MM.1S (cell line): ENCODE measurements at regions not wholly inside any gene's neighbourhood (a gene's known extent, or its start where the extent isn't known, plus 50 kb on each side); places are given as distances from the start of the nearest gene placed in this dataset.

Source experiments
- DNase-seq: peaks from one replicate; pipeline ENCODE4 v3.0.0-alpha.2; 2015
- H2AFZ ChIP-seq: fragments of 300-600 bp; sonication (generic); 2 replicates; pipeline ENCODE4 v1.6.0; 2016; ENCODE audit warnings: antibody characterized with exemption, low read length
- H3F3A ChIP-seq: fragments of 300-600 bp; sonication (generic); 2 replicates; pipeline ENCODE4 v1.6.1; 2016; ENCODE audit warnings: mild to moderate bottlenecking, antibody characterized with exemption, low read length, moderate library complexity, mixed read lengths; ENCODE audit not compliant: insufficient read depth
- H3K27ac ChIP-seq: fragments of 300-600 bp; sonication (generic); 2 replicates; pipeline ENCODE4 v1.5.1; 2016; ENCODE audit warnings: mild to moderate bottlenecking, low read length
- H3K27me3 ChIP-seq: fragments of 300-600 bp; sonication (generic); replicated peaks from 2 replicates; pipeline ENCODE4 v1.6.0; 2016; ENCODE audit warnings: low read length; ENCODE audit not compliant: insufficient read depth
- H3K36me3 ChIP-seq: fragments of 300-600 bp; sonication (generic); replicated peaks from 2 replicates; pipeline ENCODE4 v1.6.1; 2016; ENCODE audit warnings: mild to moderate bottlenecking, low read length, mixed read lengths; ENCODE audit not compliant: insufficient read depth
- H3K4me1 ChIP-seq: fragments of 300-600 bp; sonication (generic); 2 replicates; pipeline ENCODE4 v1.6.1; 2016; ENCODE audit warnings: low read length, mixed read lengths
- H3K4me2 ChIP-seq: fragments of 300-600 bp; sonication (generic); 2 replicates; pipeline ENCODE4 v1.6.0; 2016; ENCODE audit warnings: low read depth, low read length
- H3K4me3 ChIP-seq: fragments of 300-600 bp; sonication (generic); 2 replicates; pipeline ENCODE4 v1.5.1; 2016; ENCODE audit warnings: low read length, mixed read lengths
- H3K79me2 ChIP-seq: fragments of 300-600 bp; sonication (generic); 2 replicates; pipeline ENCODE4 v1.6.1; 2016; ENCODE audit warnings: mixed run types, low read length, mixed read lengths
- H3K9ac ChIP-seq: fragments of 300-600 bp; sonication (generic); 2 replicates; pipeline ENCODE4 v1.6.1; 2016; ENCODE audit warnings: low read length, mixed read lengths
- H3K9me2 ChIP-seq: fragments of 300-600 bp; sonication (generic); replicated peaks from 2 replicates; pipeline ENCODE4 v1.6.1; 2016; ENCODE audit warnings: mild to moderate bottlenecking, low read length, mixed read lengths; ENCODE audit not compliant: insufficient read depth
- H3K9me3 ChIP-seq: fragments of 300-600 bp; sonication (generic); replicated peaks from 2 replicates; pipeline ENCODE4 v1.6.1; 2016; ENCODE audit warnings: mild to moderate bottlenecking, low read length, mixed read lengths; ENCODE audit not compliant: insufficient read depth
- H4K20me1 ChIP-seq: fragments of 300-600 bp; sonication (generic); 2 replicates; pipeline ENCODE4 v1.6.1; 2016; ENCODE audit warnings: mild to moderate bottlenecking, low read length, moderate library complexity, mixed read lengths; ENCODE audit not compliant: insufficient read depth
- CTCF ChIP-seq: fragments of 300-600 bp; sonication (generic); IDR thresholded peaks from 2 replicates; pipeline ENCODE4 v1.5.1; 2016; ENCODE audit warnings: antibody characterized with exemption, low read length, mixed read lengths
- EZH2 ChIP-seq: fragments of 300-600 bp; sonication (generic); optimal IDR thresholded peaks from 2 replicates; pipeline ENCODE3; 2017; ENCODE audit warnings: low read depth, mild to moderate bottlenecking, antibody characterized with exemption, low read length, mixed read lengths
- EZH2phosphoT487 ChIP-seq: fragments of 300-600 bp; sonication (generic); IDR thresholded peaks from 2 replicates; pipeline ENCODE4 v1.6.1; 2018; ENCODE audit warnings: antibody characterized with exemption, low read length

- no peak for TF ChIP-seq EZH2
- no peak for TF ChIP-seq CTCF
- TF ChIP-seq EZH2phosphoT487, result no peak
- no peak for DNase-seq
- Histone ChIP-seq H3K4me2 (no peak overlapping the region), H3K9me2 (no peaks in the 10 kb centered on the region), H3F3A (no peaks in the 10 kb centered on the region), H4K20me1 (no peaks in the 10 kb centered on the region), H3K9ac (no peak overlapping the region), H3K79me2 (no peaks in the 10 kb centered on the region), H3K4me3 (no peak overlapping the region), H3K27me3 (no peaks in the 10 kb centered on the region), H3K9me3 (no peaks in the 10 kb centered on the region), H2AFZ (no peak overlapping the region), H3K4me1 (no peaks in the 10 kb centered on the region), H3K36me3 (no peaks in the 10 kb centered on the region), H3K27ac (no peak overlapping the region)
Measured at GRCh38 chr5:79864364-79864763, 126.7 kb downstream of the MTX3 start.

GRCh38 chr5:79859588-79859987 lies 131.5 kb downstream of the MTX3 start:
- Histone ChIP-seq H3K9me2 (no peaks in the 10 kb centered on the region), H2AFZ (no peak overlapping the region), H3F3A (no peaks in the 10 kb centered on the region), H3K9me3 (no peaks in the 10 kb centered on the region), H3K9ac (no peak overlapping the region), H3K79me2 (no peaks in the 10 kb centered on the region), H4K20me1 (no peaks in the 10 kb centered on the region), H3K27me3 (no peaks in the 10 kb centered on the region), H3K4me3 (no peak overlapping the region), H3K27ac (no peak overlapping the region), H3K36me3 (no peaks in the 10 kb centered on the region), H3K4me2 (no peak overlapping the region), H3K4me1 (no peaks in the 10 kb centered on the region)
- TF ChIP-seq EZH2phosphoT487, result no peak
- no peak for DNase-seq

DNA sequence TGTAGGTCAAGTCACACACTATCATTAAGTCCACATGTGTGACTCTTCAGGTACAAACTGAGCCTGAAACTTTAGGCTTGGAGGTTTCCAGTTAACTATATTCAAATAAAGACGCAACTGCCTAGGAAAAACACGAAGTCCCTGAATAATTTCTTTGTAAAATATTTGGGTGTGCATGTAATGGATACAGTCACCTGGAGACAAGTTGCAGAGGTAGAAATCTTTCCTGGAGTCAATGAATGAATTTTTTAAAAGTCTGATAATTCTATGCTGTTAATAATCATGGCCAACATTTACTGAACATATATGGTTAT lies 132.7 kb downstream of the MTX3 start:
- H3K9ac ChIP-seq, result no peak overlapping the region
- no peaks in the 10 kb centered on the region for H3K4me1 ChIP-seq
- H4K20me1 ChIP-seq, result no peaks in the 10 kb centered on the region
- H3K27ac ChIP-seq, result no peak overlapping the region
- no peak overlapping the region for H3K4me3 ChIP-seq
- H2AFZ ChIP-seq, result peak overlapping the region; percentile 34; the same call in 1 of the 2 replicates
- no peaks in the 10 kb centered on the region for H3K9me2 ChIP-seq
- no peak for DNase-seq
- H3K79me2 ChIP-seq, result no peaks in the 10 kb centered on the region
- no peaks in the 10 kb centered on the region for H3K36me3 ChIP-seq
- H3F3A ChIP-seq, result no peaks in the 10 kb centered on the region
- no peaks in the 10 kb centered on the region for H3K27me3 ChIP-seq
- TF ChIP-seq CTCF, result no peak
- H3K4me2 ChIP-seq, result no peak overlapping the region
- H3K9me3 ChIP-seq, result no peaks in the 10 kb centered on the region

- Histone ChIP-seq H4K20me1 (no peaks in the 10 kb centered on the region), H3K4me1 (no peaks in the 10 kb centered on the region), H3K27me3 (no peaks in the 10 kb centered on the region), H3K9me2 (no peaks in the 10 kb centered on the region), H3K36me3 (no peaks in the 10 kb centered on the region), H3F3A (no peaks in the 10 kb centered on the region), H2AFZ (peak overlapping the region; percentile 34; the same call in 1 of the 2 replicates), H3K4me3 (no peak overlapping the region), H3K9me3 (no peaks in the 10 kb centered on the region), H3K27ac (no peak overlapping the region), H3K4me2 (no peak overlapping the region), H3K9ac (no peak overlapping the region), H3K79me2 (no peaks in the 10 kb centered on the region)
- no peak for TF ChIP-seq EZH2phosphoT487
- peak; percentile 95 for TF ChIP-seq CTCF
- TF ChIP-seq EZH2, result no peak
- peak; percentile 68 for DNase-seq
Measured at GRCh38 chr5:79857714-79858409, 133.2 kb downstream of the MTX3 start.
